ENCODE measurements at regions not wholly inside any gene's neighbourhood (a gene's known extent, or its start where the extent isn't known, plus 50 kb on each side); places are given as distances from the start of the nearest gene placed in this dataset.
"Not testable (repeated sequence)": the region's sequence is repeated elsewhere in the genome, so short reads cannot be mapped to it uniquely, and the experiment has no call there.

GRCh38 chr2:191499874-191500565, 177.9 kb upstream of the NABP1 start:
- DNase-seq = no peak
- H3K36me3 ChIP-seq = no peaks in the 10 kb centered on the region
- no peaks in the 10 kb centered on the region for H3K9me3 ChIP-seq (ENCODE audit: severe bottlenecking)
- TF ChIP-seq CTCF (IDR thresholded peaks at IDR 0.05; ENCODE audit: low read depth, low read length) = no peak
- H3K4me3 ChIP-seq (ENCODE audit: low read depth, low read length) = no peak overlapping the region
- no peaks in the 10 kb centered on the region for H3K27me3 ChIP-seq (ENCODE audit: insufficient read depth, low read depth, severe bottlenecking)
- H3K27ac ChIP-seq = no peak overlapping the region

DNA sequence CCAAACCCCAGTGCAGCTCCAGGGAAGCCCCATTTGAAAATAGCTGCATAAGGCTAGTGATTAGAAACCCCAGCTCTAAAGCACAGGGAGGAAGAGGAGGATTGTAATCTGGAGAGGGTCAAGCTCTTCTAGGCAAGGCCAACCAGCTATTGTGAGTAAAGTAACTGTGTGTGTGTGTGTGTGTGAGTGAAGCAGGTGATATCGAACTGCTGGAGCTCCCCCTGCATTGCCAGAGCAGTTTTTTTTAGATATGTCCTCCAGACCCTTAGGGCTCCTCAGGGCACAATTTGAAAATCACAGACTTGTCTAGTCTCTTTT, 177.4 kb upstream of the NABP1 start:
- no peak for TF ChIP-seq CTCF (IDR thresholded peaks at IDR 0.05; ENCODE audit: low read depth, low read length)
- H3K4me3 ChIP-seq (ENCODE audit: low read depth, low read length) = no peak overlapping the region
- no peaks in the 10 kb centered on the region for H3K36me3 ChIP-seq
- H3K27me3 ChIP-seq (ENCODE audit: insufficient read depth, low read depth, severe bottlenecking) = no peaks in the 10 kb centered on the region
- no peak for DNase-seq
- no peak overlapping the region for H3K27ac ChIP-seq
- H3K9me3 ChIP-seq (ENCODE audit: severe bottlenecking) = no peaks in the 10 kb centered on the region

- H3K4me3 ChIP-seq (ENCODE audit: low read depth, low read length) = no peak overlapping the region
- no peak overlapping the region for H3K27ac ChIP-seq
Measured at GRCh38 chr2:191500884-191501560, 176.9 kb upstream of the NABP1 start.

DNA sequence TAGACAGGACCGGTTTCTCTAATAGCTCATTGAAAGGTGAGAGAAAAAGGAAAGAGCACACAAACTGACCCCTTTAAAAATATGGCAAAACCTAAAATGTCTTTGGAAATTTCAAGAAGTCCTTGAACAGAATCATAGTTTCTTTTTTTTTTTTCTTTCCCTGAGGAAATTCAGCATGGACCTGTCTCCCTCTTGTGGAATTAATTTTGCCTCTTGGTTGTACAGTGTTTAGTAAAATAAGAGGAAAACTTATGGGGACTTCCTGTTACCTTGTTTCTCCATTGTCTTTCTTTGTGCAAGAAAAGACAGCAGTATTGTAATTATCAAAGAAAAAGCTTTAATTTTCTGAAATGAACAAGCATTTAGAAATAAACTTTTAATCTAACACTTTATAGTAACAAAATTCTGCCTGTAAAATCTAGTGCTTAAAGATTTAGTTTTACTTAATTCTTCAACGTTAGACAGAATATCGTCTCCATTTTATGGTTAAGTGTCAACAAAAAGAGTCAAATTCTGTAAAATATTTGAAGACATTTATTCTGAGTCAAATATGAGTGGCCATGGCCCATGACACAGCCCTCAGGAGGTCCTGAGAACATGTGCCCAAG, 176.3 kb upstream of the NABP1 start:
- DNase-seq = no peak
- 0 out of 2 replicates have a peak, but pooled peaks have one; percentile 4 for TF ChIP-seq CTCF (IDR thresholded peaks at IDR 0.05; ENCODE audit: low read depth, low read length)
- H3K36me3 ChIP-seq = no peaks in the 10 kb centered on the region
- no peaks in the 10 kb centered on the region for H3K9me3 ChIP-seq (ENCODE audit: severe bottlenecking)
- no peak overlapping the region for H3K27ac ChIP-seq
- H3K27me3 ChIP-seq (ENCODE audit: insufficient read depth, low read depth, severe bottlenecking) = no peaks in the 10 kb centered on the region
- no peak overlapping the region for H3K4me3 ChIP-seq (ENCODE audit: low read depth, low read length)

More at GRCh38 chr2:191500884-191501560, 176.9 kb upstream of the NABP1 start:
- H3K9me3 ChIP-seq (ENCODE audit: severe bottlenecking) = no peaks in the 10 kb centered on the region
- no peaks in the 10 kb centered on the region for H3K27me3 ChIP-seq (ENCODE audit: insufficient read depth, low read depth, severe bottlenecking)
- H3K36me3 ChIP-seq = no peaks in the 10 kb centered on the region
- DNase-seq = no peak
- TF ChIP-seq CTCF (IDR thresholded peaks at IDR 0.05; ENCODE audit: low read depth, low read length) = no peak

DNA sequence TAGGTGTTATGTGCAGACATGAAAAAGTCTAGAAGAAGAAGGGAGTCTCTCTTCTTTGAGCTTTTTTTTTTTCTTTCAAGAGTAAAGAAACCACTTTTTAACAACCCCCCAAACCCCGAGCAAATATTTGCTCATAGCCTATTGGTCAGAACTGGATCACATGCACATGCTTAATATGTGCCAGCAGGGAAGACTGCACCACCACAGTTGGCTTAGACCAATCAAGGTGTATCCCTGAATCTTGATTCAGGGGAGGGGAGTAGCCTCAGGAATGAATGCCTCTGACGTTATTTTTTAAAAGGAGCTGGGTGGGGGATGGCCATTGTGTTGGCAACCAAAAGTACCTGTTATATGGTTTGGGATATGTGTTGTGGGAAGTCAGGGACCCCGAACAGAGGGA, 171.4 kb upstream of the NABP1 start:
- no peaks in the 10 kb centered on the region for H3K9me3 ChIP-seq (ENCODE audit: severe bottlenecking)
- TF ChIP-seq CTCF (IDR thresholded peaks at IDR 0.05; ENCODE audit: low read depth, low read length) = no peak
- no peak for DNase-seq
- H3K36me3 ChIP-seq = no peaks in the 10 kb centered on the region
- H3K27me3 ChIP-seq (ENCODE audit: insufficient read depth, low read depth, severe bottlenecking) = no peaks in the 10 kb centered on the region
- no peak overlapping the region for H3K4me3 ChIP-seq (ENCODE audit: low read depth, low read length)
- no peak overlapping the region for H3K27ac ChIP-seq

DNA sequence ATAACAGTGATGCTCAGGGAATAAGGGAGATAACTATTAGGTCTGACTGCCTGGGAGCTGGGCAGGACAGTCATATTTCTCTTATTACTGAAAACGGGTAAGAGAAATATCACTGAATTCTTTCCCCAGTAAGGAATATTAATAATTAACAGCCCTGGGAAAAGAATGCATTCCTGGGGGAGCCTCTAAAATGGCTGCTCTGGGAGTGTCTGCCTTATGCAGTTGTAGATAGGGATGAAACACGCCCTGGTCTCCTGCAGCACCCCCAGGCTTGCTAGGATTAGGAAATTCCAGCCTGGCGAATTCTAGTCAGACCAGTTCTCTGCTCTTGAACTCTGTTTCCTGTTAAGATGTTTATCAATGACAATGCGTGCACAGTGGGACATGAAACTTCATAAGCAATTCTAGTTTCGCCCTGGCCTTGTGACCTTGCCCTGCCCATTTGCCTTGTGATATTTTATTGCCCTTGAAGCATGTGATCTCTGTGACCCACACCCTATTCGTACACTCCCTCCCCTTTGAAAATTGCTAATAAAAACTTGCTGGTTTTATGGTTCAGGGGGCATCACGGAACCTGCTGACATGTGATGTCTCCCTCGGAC, 170.6 kb upstream of the NABP1 start:
- not testable (repeated sequence) for H3K36me3 ChIP-seq; DNase-seq; H3K4me3 ChIP-seq (ENCODE audit: low read depth, low read length); H3K27ac ChIP-seq; H3K27me3 ChIP-seq (ENCODE audit: insufficient read depth, low read depth, severe bottlenecking); H3K9me3 ChIP-seq (ENCODE audit: severe bottlenecking)

Measured in WERI-Rb-1 (cell line).